Peyer's patch (tissue), 4 donors: ENCODE measurements at regions not wholly inside any gene's neighbourhood (a gene's known extent, or its start where the extent isn't known, plus 50 kb on each side); places are given as distances from the start of the nearest gene placed in this dataset.

Source experiments
- POLR2A ChIP-seq, 2 donors: fragments of 450-650 bp; IDR thresholded peaks; one replicate each; pipeline ENCODE4 v1.5.1; 2017; ENCODE audit warnings: antibody characterized with exemption in 2 of 2, mild to moderate bottlenecking in 2 of 2, moderate library complexity in 2 of 2
- TF ChIP-seq, protein P1 (sequence below), 6 experiments: fragments of 450-650 bp in 4 of 6; fragments of 200-600 bp in 2 of 6; sonication (generic) in 1 of 6; IDR thresholded peaks; one replicate each; pipeline ENCODE4 v1.5.1; 2017 to 2019; ENCODE audit warnings: antibody characterized with exemption in 6 of 6, mild to moderate bottlenecking in 3 of 6, moderate library complexity in 1 of 6

DNA sequence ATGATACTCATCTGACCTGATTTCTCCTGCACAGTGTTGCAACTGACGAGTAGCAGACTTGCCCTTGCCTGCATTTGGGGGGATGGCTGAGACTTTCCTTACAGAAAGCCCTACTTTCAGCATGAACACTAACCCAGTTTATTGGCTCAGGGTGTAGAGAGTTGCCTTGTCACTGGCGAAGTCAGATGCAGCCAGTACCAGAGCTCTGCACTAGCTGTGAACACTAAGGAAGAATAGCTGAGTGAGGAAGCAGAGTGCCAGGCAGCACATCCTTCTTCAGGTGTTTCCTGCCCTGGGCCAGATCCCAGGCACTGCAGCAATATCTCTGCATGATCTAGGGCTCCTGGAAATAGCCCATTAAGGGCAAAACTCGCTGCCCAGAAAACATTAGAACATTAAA lies 154.0 kb upstream of the SYNPR start:
- TF ChIP-seq, protein P1, sequence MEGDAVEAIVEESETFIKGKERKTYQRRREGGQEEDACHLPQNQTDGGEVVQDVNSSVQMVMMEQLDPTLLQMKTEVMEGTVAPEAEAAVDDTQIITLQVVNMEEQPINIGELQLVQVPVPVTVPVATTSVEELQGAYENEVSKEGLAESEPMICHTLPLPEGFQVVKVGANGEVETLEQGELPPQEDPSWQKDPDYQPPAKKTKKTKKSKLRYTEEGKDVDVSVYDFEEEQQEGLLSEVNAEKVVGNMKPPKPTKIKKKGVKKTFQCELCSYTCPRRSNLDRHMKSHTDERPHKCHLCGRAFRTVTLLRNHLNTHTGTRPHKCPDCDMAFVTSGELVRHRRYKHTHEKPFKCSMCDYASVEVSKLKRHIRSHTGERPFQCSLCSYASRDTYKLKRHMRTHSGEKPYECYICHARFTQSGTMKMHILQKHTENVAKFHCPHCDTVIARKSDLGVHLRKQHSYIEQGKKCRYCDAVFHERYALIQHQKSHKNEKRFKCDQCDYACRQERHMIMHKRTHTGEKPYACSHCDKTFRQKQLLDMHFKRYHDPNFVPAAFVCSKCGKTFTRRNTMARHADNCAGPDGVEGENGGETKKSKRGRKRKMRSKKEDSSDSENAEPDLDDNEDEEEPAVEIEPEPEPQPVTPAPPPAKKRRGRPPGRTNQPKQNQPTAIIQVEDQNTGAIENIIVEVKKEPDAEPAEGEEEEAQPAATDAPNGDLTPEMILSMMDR (IDR thresholded peaks at IDR 0.05), result no peak
- no peak for TF ChIP-seq POLR2A (IDR thresholded peaks at IDR 0.05)
